Spleen (tissue), 7 donors: ENCODE measurements at regions not wholly inside any gene's neighbourhood (a gene's known extent, or its start where the extent isn't known, plus 50 kb on each side); places are given as distances from the start of the nearest gene placed in this dataset.
"Not testable (repeated sequence)": the region's sequence is repeated elsewhere in the genome, so short reads cannot be mapped to it uniquely, and the experiment has no call there.

Experiments
- CTCF ChIP-seq, 11 experiments: fragments of 200-600 bp in 7 of 11; fragments of 450-650 bp in 4 of 11; sonication (generic) in 4 of 11; IDR thresholded peaks in 8 of 11; conservative IDR thresholded peaks in 3 of 11; 1 replicate in 7 of 11; 2 replicates in 4 of 11; pipeline versions ENCODE4 v1.4.0 to v1.8.0; 2016 to 2021; ENCODE audit warnings: antibody characterized with exemption in 11 of 11, inconsistent platforms in 4 of 11, mild to moderate bottlenecking in 1 of 11
- POLR2A ChIP-seq, 3 donors: fragments of 450-650 bp; IDR thresholded peaks; one replicate each; pipeline ENCODE4 v1.5.1; 2017; ENCODE audit warnings: antibody characterized with exemption in 3 of 3, mild to moderate bottlenecking in 1 of 3
- POLR2AphosphoS5 ChIP-seq, 3 donors: sonication (generic); formaldehyde crosslinking; IDR thresholded peaks; one replicate each; pipeline ENCODE4 v1.5.1; 2017; ENCODE audit warnings: antibody characterized with exemption in 3 of 3
- donor health status: DM: no; HTN: no; CAD: no; lungs with moderate emphysema.
- donor health status: DM: no; HTN: no; CAD: no.
- donor health status: DM: no; HTN: no; CAD: no.

GRCh38 chr14:105774585-105775348 is 248.4 kb downstream of the TMEM121 start:
- TF ChIP-seq CTCF (IDR thresholded peaks at IDR 0.05 in 8 of 11, conservative IDR thresholded peaks at IDR 0.05 in 3 of 11); POLR2AphosphoS5 (IDR thresholded peaks at IDR 0.05); POLR2A (IDR thresholded peaks at IDR 0.05): not testable (repeated sequence)
